WTC11 (cell line): ENCODE measurements at regions not wholly inside any gene's neighbourhood (a gene's known extent, or its start where the extent isn't known, plus 50 kb on each side); places are given as distances from the start of the nearest gene placed in this dataset.

ENCODE experiments used
- ATAC-seq: fragments of 200-7000 bp; cut with Tn5 transposase; 2 replicates; pipeline ENCODE4 v1.10.0; 2021; ENCODE audit warnings: mild to moderate bottlenecking, moderate library complexity
- CTCF ChIA-PET: fragments of 300-600 bp; sonication (Branson Sonifier 250); formaldehyde crosslinking; loops from one replicate; lab custom pipeline; 2021; ENCODE audit warnings: antibody characterized with exemption; lab: Charles Lee
- POLR2A ChIA-PET: fragments of 350-600 bp; sonication (Branson Sonifier 250); formaldehyde crosslinking; loops from one replicate; lab custom pipeline; 2021; ENCODE audit warnings: antibody characterized with exemption; lab: Charles Lee
- DNase-seq: peaks from one replicate; pipeline ENCODE4 v3.0.0; 2021; ENCODE audit warnings: low spot score
- H3K27ac Mint-ChIP-seq: 2 replicates; pipeline ENCODE4 v1.8.0; 2021; ENCODE audit warnings: mixed read lengths
- H3K27me3 Mint-ChIP-seq: 2 replicates; pipeline ENCODE4 v1.8.0; 2021; ENCODE audit warnings: low read depth, mild to moderate bottlenecking, moderate library complexity, mixed read lengths
- H3K36me3 Mint-ChIP-seq: 2 replicates; pipeline ENCODE4 v1.8.0; 2021; ENCODE audit warnings: mixed read lengths
- H3K4me1 Mint-ChIP-seq: 2 replicates; pipeline ENCODE4 v1.8.0; 2022; ENCODE audit warnings: mixed read lengths
- H3K4me3 Mint-ChIP-seq: 2 replicates; pipeline ENCODE4 v1.8.0; 2021; ENCODE audit warnings: mild to moderate bottlenecking, moderate library complexity, mixed read lengths
- H3K9me3 Mint-ChIP-seq: 2 replicates; pipeline ENCODE4 v1.8.0; 2021; ENCODE audit warnings: mixed read lengths
- CBFB ChIP-seq: sonication (generic); formaldehyde crosslinking; IDR thresholded peaks from 2 replicates; pipeline ENCODE4 v1.8.1; 2022; ENCODE audit warnings: mild to moderate bottlenecking, low read depth, missing genetic modification reagents
- CTCF ChIP-seq: fragments of 200-600 bp; IDR thresholded peaks from 2 replicates; pipeline ENCODE4 v1.8.0; 2022; ENCODE audit warnings: antibody characterized with exemption
- ERG ChIP-seq: fragments of 250-450 bp; sonication (Bioruptor Pico); IDR thresholded peaks from 2 replicates; pipeline ENCODE4 v1.8.0; 2021; ENCODE audit warnings: mild to moderate bottlenecking
- GABPB1 ChIP-seq: sonication (generic); formaldehyde crosslinking; IDR thresholded peaks from 2 replicates; pipeline ENCODE4 v1.8.1; 2023; ENCODE audit warnings: mild to moderate bottlenecking, missing genetic modification reagents
- HMGXB4 ChIP-seq: sonication (generic); formaldehyde crosslinking; IDR thresholded peaks from 2 replicates; pipeline ENCODE4 v1.8.1; 2023; ENCODE audit warnings: mild to moderate bottlenecking, moderate library complexity, missing genetic modification reagents
- JUN ChIP-seq: sonication (generic); formaldehyde crosslinking; IDR thresholded peaks from 2 replicates; pipeline ENCODE4 v1.8.0; 2023; ENCODE audit warnings: mild to moderate bottlenecking, missing genetic modification reagents
- KAT7 ChIP-seq: sonication (generic); formaldehyde crosslinking; IDR thresholded peaks from 2 replicates; pipeline ENCODE4 v1.8.1; 2023; ENCODE audit warnings: missing genetic modification reagents, mild to moderate bottlenecking, borderline replicate concordance
- MYBL2 ChIP-seq: sonication (generic); formaldehyde crosslinking; IDR thresholded peaks from 2 replicates; pipeline ENCODE4 v1.8.1; 2023; ENCODE audit warnings: mild to moderate bottlenecking, moderate library complexity, missing genetic modification reagents
- NFE2L1 ChIP-seq: sonication (generic); formaldehyde crosslinking; IDR thresholded peaks from 2 replicates; pipeline ENCODE4 v1.8.1; 2023; ENCODE audit warnings: missing genetic modification reagents
- NFYB ChIP-seq: sonication (generic); formaldehyde crosslinking; conservative IDR thresholded peaks from 2 replicates; pipeline ENCODE4 v1.8.0; 2022; ENCODE audit warnings: low read depth, missing genetic modification reagents
- NR1H2 ChIP-seq: sonication (generic); formaldehyde crosslinking; IDR thresholded peaks from 2 replicates; pipeline ENCODE4 v1.9.0; 2021; ENCODE audit warnings: mild to moderate bottlenecking, moderate library complexity, missing genetic modification reagents
- NR2C2 ChIP-seq: sonication (generic); formaldehyde crosslinking; IDR thresholded peaks from 2 replicates; pipeline ENCODE4 v1.8.0; 2022; ENCODE audit warnings: mild to moderate bottlenecking, missing genetic modification reagents
- NR3C1 ChIP-seq: sonication (generic); formaldehyde crosslinking; conservative IDR thresholded peaks from 2 replicates; pipeline ENCODE4 v1.8.1; 2023; ENCODE audit warnings: low read depth, mild to moderate bottlenecking, missing genetic modification reagents
- PREB ChIP-seq: sonication (generic); formaldehyde crosslinking; IDR thresholded peaks from 2 replicates; pipeline ENCODE4 v1.8.1; 2022; ENCODE audit warnings: mild to moderate bottlenecking, missing genetic modification reagents, moderate library complexity, borderline replicate concordance
- SMAD3 ChIP-seq: sonication (generic); formaldehyde crosslinking; IDR thresholded peaks from 2 replicates; pipeline ENCODE4 v1.8.0; 2022; ENCODE audit warnings: missing genetic modification reagents, mild to moderate bottlenecking, borderline replicate concordance
- USF2 ChIP-seq: sonication (generic); formaldehyde crosslinking; IDR thresholded peaks from 2 replicates; pipeline ENCODE4 v1.8.1; 2023; ENCODE audit warnings: mild to moderate bottlenecking, missing genetic modification reagents, moderate library complexity
- ZNF138 ChIP-seq: sonication (generic); formaldehyde crosslinking; conservative IDR thresholded peaks from 2 replicates; pipeline ENCODE4 v1.8.1; 2022; ENCODE audit warnings: mild to moderate bottlenecking, moderate library complexity, missing genetic modification reagents
- TF ChIP-seq, protein P1 (sequence below): sonication (generic); formaldehyde crosslinking; IDR thresholded peaks from 2 replicates; pipeline ENCODE4 v1.8.0; 2022; ENCODE audit warnings: missing genetic modification reagents

DNA sequence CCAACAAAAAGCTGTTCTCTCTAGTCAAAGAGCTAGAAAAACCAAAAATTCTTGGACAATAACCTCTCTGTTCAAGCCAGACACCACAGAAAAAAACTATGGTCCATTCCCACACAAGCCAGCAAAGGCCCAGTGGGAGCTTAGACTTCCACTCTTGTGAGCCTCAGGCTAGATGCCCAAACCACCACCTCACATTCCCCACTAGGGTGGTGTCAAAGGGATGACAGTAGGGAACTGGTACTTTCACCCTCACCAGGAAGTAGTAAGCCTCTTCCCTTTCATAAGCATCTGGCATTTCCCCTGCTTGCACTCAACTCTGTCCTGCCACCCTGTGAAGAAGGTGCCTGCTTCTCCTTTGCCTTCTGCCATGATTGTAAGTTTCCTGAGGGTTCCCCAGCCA lies 58.4 kb upstream of the RNF217 start:
- ATAC-seq = peak; percentile 34; the same call in 1 of the 2 replicates
- no peaks in the 10 kb centered on the region for H3K9me3 Mint-ChIP-seq
- no peaks in the 10 kb centered on the region; the same call in 1 of the 2 replicates for H3K36me3 Mint-ChIP-seq
- ChIA-PET CTCF (interaction anchor here (0.5 kb wide), 1 partner anchor 226 kb away, joined by 3 read pairs; no protein-coding TSS in a partner anchor), POLR2A (no interaction called here)
- TF ChIP-seq JUN (no peak), HMGXB4 (CRISPR knock-in tag) (no peak), PREB (CRISPR knock-in tag) (no peak), NR3C1 (CRISPR knock-in tag) (no peak), NFYB (no peak), CBFB (no peak), KAT7 (CRISPR knock-in tag) (no peak), NR2C2 (CRISPR knock-in tag) (no peak), SMAD3 (CRISPR knock-in tag) (no peak), ZNF138 (CRISPR knock-in tag) (no peak), NFE2L1 (CRISPR knock-in tag) (no peak), NR1H2 (CRISPR knock-in tag) (no peak), MYBL2 (CRISPR knock-in tag) (no peak), CTCF (no peak), ERG (CRISPR knock-in tag) (no peak), USF2 (no peak), GABPB1 (CRISPR knock-in tag) (no peak)
- TF ChIP-seq, protein P1, sequence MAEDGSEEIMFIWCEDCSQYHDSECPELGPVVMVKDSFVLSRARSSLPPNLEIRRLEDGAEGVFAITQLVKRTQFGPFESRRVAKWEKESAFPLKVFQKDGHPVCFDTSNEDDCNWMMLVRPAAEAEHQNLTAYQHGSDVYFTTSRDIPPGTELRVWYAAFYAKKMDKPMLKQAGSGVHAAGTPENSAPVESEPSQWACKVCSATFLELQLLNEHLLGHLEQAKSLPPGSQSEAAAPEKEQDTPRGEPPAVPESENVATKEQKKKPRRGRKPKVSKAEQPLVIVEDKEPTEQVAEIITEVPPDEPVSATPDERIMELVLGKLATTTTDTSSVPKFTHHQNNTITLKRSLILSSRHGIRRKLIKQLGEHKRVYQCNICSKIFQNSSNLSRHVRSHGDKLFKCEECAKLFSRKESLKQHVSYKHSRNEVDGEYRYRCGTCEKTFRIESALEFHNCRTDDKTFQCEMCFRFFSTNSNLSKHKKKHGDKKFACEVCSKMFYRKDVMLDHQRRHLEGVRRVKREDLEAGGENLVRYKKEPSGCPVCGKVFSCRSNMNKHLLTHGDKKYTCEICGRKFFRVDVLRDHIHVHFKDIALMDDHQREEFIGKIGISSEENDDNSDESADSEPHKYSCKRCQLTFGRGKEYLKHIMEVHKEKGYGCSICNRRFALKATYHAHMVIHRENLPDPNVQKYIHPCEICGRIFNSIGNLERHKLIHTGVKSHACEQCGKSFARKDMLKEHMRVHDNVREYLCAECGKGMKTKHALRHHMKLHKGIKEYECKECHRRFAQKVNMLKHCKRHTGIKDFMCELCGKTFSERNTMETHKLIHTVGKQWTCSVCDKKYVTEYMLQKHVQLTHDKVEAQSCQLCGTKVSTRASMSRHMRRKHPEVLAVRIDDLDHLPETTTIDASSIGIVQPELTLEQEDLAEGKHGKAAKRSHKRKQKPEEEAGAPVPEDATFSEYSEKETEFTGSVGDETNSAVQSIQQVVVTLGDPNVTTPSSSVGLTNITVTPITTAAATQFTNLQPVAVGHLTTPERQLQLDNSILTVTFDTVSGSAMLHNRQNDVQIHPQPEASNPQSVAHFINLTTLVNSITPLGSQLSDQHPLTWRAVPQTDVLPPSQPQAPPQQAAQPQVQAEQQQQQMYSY = no peak
- DNase-seq = no peak
- no peak overlapping the region for H3K27ac Mint-ChIP-seq
- H3K4me1 Mint-ChIP-seq = no peaks in the 10 kb centered on the region
- H3K27me3 Mint-ChIP-seq = 0 out of 2 replicates have a peak, but pooled peaks cover 2% of the 10 kb centered on the region
- no peak overlapping the region for H3K4me3 Mint-ChIP-seq
